H1 (cell line): ENCODE measurements at regions not wholly inside any gene's neighbourhood (a gene's known extent, or its start where the extent isn't known, plus 50 kb on each side); places are given as distances from the start of the nearest gene placed in this dataset.

Experiments used
- CTCF ChIA-PET: fragments of 300-600 bp; sonication (Branson Sonifier 250); formaldehyde crosslinking; loops from one replicate; lab custom pipeline; 2021; ENCODE audit not compliant: partially characterized antibody; lab: Charles Lee
- POLR2A ChIA-PET: fragments of 300-600 bp; sonication (Branson Sonifier 250); formaldehyde crosslinking; loops from one replicate; lab custom pipeline; 2021; ENCODE audit warnings: inconsistent platforms; ENCODE audit not compliant: partially characterized antibody; lab: Charles Lee
- DNase-seq, 2 experiments: peaks; one replicate each; pipeline versions ENCODE4 v3.0.0 to v3.0.0-alpha.2; 2010 to 2022; ENCODE audit warnings: low spot score in 2 of 2, low read depth in 1 of 2, mixed read lengths in 1 of 2
- FAIRE-seq: peaks from 2 replicates; lab custom pipeline; 2011; peaks lifted over from hg19 to GRCh38; lab: Jason Lieb, UNC
- H2AFZ ChIP-seq: 2 replicates; pipeline ENCODE4 v1.8.1; 2012; ENCODE audit warnings: low read length, inconsistent platforms
- H2AK5ac ChIP-seq: 2 replicates; pipeline ENCODE4 v1.6.1; 2013; ENCODE audit warnings: low read depth, low read length
- H2BK120ac ChIP-seq: replicated peaks from 2 replicates; pipeline ENCODE3; 2013; ENCODE audit warnings: low read depth, low read length, inconsistent platforms
- H2BK12ac ChIP-seq: 2 replicates; pipeline ENCODE4 v1.6.1; 2013; ENCODE audit warnings: low read depth, low read length
- H2BK15ac ChIP-seq: 2 replicates; pipeline ENCODE4 v1.6.1; 2013; ENCODE audit warnings: low read length
- H2BK20ac ChIP-seq: 2 replicates; pipeline ENCODE4 v1.6.1; 2013; ENCODE audit warnings: low read length
- H2BK5ac ChIP-seq: 2 replicates; pipeline ENCODE4 v1.6.1; 2013; ENCODE audit warnings: low read depth, low read length
- H3K14ac ChIP-seq: 2 replicates; pipeline ENCODE4 v1.6.1; 2013; ENCODE audit warnings: inconsistent platforms; ENCODE audit not compliant: insufficient read length
- H3K18ac ChIP-seq: 2 replicates; pipeline ENCODE4 v1.6.1; 2013; ENCODE audit warnings: low read length; ENCODE audit errors: extremely low read depth
- H3K23ac ChIP-seq: 2 replicates; pipeline ENCODE4 v1.6.1; 2013; ENCODE audit warnings: inconsistent platforms; ENCODE audit not compliant: insufficient read length
- H3K23me2 ChIP-seq: 2 replicates; pipeline ENCODE4 v1.6.1; 2013; ENCODE audit warnings: low read depth, low read length
- H3K27ac ChIP-seq: 2 replicates; pipeline ENCODE4 v1.6.1; 2011; ENCODE audit warnings: low read depth, low read length, inconsistent platforms
- H3K27me3 ChIP-seq, 4 experiments: replicated peaks in 1 of 4; 1 replicate in 1 of 4; 2 replicates in 3 of 4; pipeline versions ENCODE4 v1.6.1 to v1.8.1; 2011 to 2013; ENCODE audit warnings: low read length in 3 of 4, mild to moderate bottlenecking in 3 of 4, inconsistent platforms in 2 of 4, mixed read lengths in 2 of 4, moderate library complexity in 1 of 4; ENCODE audit not compliant: control insufficient read depth in 3 of 4, insufficient read depth in 3 of 4; ENCODE audit errors: extremely low read depth in 1 of 4
- H3K36me3 ChIP-seq, 4 experiments: 2 replicates each; pipeline versions ENCODE4 v1.6.1 to v1.8.1; 2011 to 2013; ENCODE audit warnings: mild to moderate bottlenecking in 4 of 4, low read length in 3 of 4, moderate library complexity in 2 of 4, control low read depth in 1 of 4, inconsistent platforms in 1 of 4; ENCODE audit not compliant: insufficient read depth in 4 of 4, control insufficient read depth in 2 of 4
- H3K4ac ChIP-seq: replicated peaks from 2 replicates; pipeline ENCODE3; 2013; ENCODE audit warnings: low read length, low read depth, mixed read lengths, inconsistent platforms; ENCODE audit not compliant: insufficient read length
- H3K4me1 ChIP-seq, 4 experiments: replicated peaks in 1 of 4; 1 replicate in 1 of 4; 2 replicates in 3 of 4; pipeline versions ENCODE4 v1.6.1 to v1.8.1; 2011 to 2013; ENCODE audit warnings: low read length in 3 of 4, inconsistent platforms in 2 of 4, mixed read lengths in 1 of 4; ENCODE audit not compliant: insufficient read depth in 4 of 4, control insufficient read depth in 3 of 4
- H3K4me2 ChIP-seq, 2 experiments: 2 replicates each; pipeline versions ENCODE4 v1.6.1 to v1.8.1; 2011 to 2013; ENCODE audit warnings: low read depth in 2 of 2, low read length in 2 of 2, control low read depth in 1 of 2, inconsistent platforms in 1 of 2, mild to moderate bottlenecking in 1 of 2; ENCODE audit not compliant: insufficient read depth in 1 of 2
- H3K4me3 ChIP-seq, 4 experiments: fragments of 200-600, 300-600 bp in 1 of 4; sonication (generic), shearing (Covaris generic), sonication (Bioruptor Twin) in 1 of 4; 2 replicates each; pipeline versions ENCODE4 v1.5.1 to v1.8.1; 2011 to 2016; ENCODE audit warnings: low read length in 4 of 4, low read depth in 3 of 4, control low read depth in 2 of 4, inconsistent platforms in 2 of 4, mild to moderate bottlenecking in 2 of 4, mixed read lengths in 1 of 4, moderate library complexity in 1 of 4; ENCODE audit not compliant: insufficient read depth in 2 of 4; ENCODE audit errors: extremely low read depth in 1 of 4
- H3K56ac ChIP-seq: replicated peaks from 2 replicates; pipeline ENCODE3; 2013; ENCODE audit warnings: low read depth, mild to moderate bottlenecking, mixed read lengths, low read length, inconsistent platforms; ENCODE audit not compliant: insufficient read length
- H3K79me1 ChIP-seq: 2 replicates; pipeline ENCODE4 v1.6.1; 2013; ENCODE audit warnings: low read depth, low read length, control low read depth
- H3K79me2 ChIP-seq, 2 experiments: 2 replicates each; pipeline versions ENCODE4 v1.6.1 to v1.8.1; 2012 to 2013; ENCODE audit warnings: low read length in 2 of 2, mild to moderate bottlenecking in 2 of 2, inconsistent platforms in 1 of 2; ENCODE audit not compliant: insufficient read depth in 2 of 2, control insufficient read depth in 1 of 2
- H3K9ac ChIP-seq, 4 experiments: replicated peaks in 1 of 4; 1 replicate in 1 of 4; 2 replicates in 3 of 4; pipeline versions ENCODE4 v1.6.1 to v1.8.1; 2011 to 2013; ENCODE audit warnings: low read depth in 3 of 4, low read length in 3 of 4, control low read depth in 2 of 4, mild to moderate bottlenecking in 2 of 4, moderate library complexity in 2 of 4, inconsistent platforms in 1 of 4; ENCODE audit errors: extremely low read depth in 1 of 4
- H3K9me3 ChIP-seq, 2 experiments: 2 replicates each; pipeline versions ENCODE4 v1.6.1 to v1.8.1; 2012 to 2013; ENCODE audit warnings: mild to moderate bottlenecking in 2 of 2, moderate library complexity in 2 of 2, control low read depth in 1 of 2, inconsistent platforms in 1 of 2, low read depth in 1 of 2, low read length in 1 of 2, mixed read lengths in 1 of 2; ENCODE audit not compliant: insufficient read depth in 2 of 2
- H4K20me1 ChIP-seq, 2 experiments: replicated peaks in 1 of 2; 2 replicates each; pipeline versions ENCODE3 to v1.8.1; 2011 to 2013; ENCODE audit warnings: inconsistent platforms in 2 of 2, low read length in 2 of 2, mild to moderate bottlenecking in 1 of 2; ENCODE audit not compliant: insufficient read depth in 2 of 2, control insufficient read depth in 1 of 2
- H4K5ac ChIP-seq: 2 replicates; pipeline ENCODE4 v1.6.1; 2013; ENCODE audit warnings: low read length, low read depth, mixed read lengths, inconsistent platforms; ENCODE audit not compliant: insufficient read length
- H4K8ac ChIP-seq: 2 replicates; pipeline ENCODE4 v1.8.0; 2013; ENCODE audit warnings: mild to moderate bottlenecking, moderate library complexity, low read length, inconsistent platforms; ENCODE audit not compliant: insufficient read depth; ENCODE audit errors: extremely low read depth
- H4K91ac ChIP-seq: replicated peaks from 2 replicates; pipeline ENCODE3; 2013; ENCODE audit warnings: low read length, mixed read lengths, inconsistent platforms; ENCODE audit not compliant: insufficient read length
- BACH1 ChIP-seq: IDR thresholded peaks from 2 replicates; pipeline ENCODE4 v1.6.1; 2012; ENCODE audit warnings: low read length, improper control_type of control experiment
- BRCA1 ChIP-seq: IDR thresholded peaks from 2 replicates; pipeline ENCODE4 v1.6.1; 2012; ENCODE audit warnings: low read depth, low read length, improper control_type of control experiment
- CBX5 ChIP-seq: fragments of 300-800, 300-1000 bp; sonication (generic); IDR thresholded peaks from 2 replicates; pipeline ENCODE4 v1.7.1; 2016; ENCODE audit warnings: antibody characterized with exemption, low read length, low read depth
- CEBPB ChIP-seq: IDR thresholded peaks from 2 replicates; pipeline ENCODE4 v1.6.1; 2012; ENCODE audit warnings: low read depth, low read length
- CTBP2 ChIP-seq: IDR thresholded peaks from 2 replicates; pipeline ENCODE4 v1.7.0; 2011; ENCODE audit warnings: borderline replicate concordance, mild to moderate bottlenecking, moderate library complexity, mixed read lengths, low read length; ENCODE audit not compliant: insufficient read depth, insufficient read length
- EZH2 ChIP-seq: fragments of 200-600 bp; sonication (generic); IDR thresholded peaks from 2 replicates; pipeline ENCODE4 v1.7.1; 2012; ENCODE audit warnings: low read depth, mild to moderate bottlenecking, moderate library complexity, low read length, inconsistent platforms; ENCODE audit not compliant: severe bottlenecking
- FOSL1 ChIP-seq: IDR thresholded peaks from 2 replicates; pipeline ENCODE4 v1.6.1; 2011; ENCODE audit warnings: mild to moderate bottlenecking, low read depth, low read length, moderate library complexity; ENCODE audit not compliant: insufficient read depth
- GABPA ChIP-seq: IDR thresholded peaks from 2 replicates; pipeline ENCODE4 v1.6.1; 2011; ENCODE audit warnings: mild to moderate bottlenecking, low read length, moderate library complexity, borderline replicate concordance; ENCODE audit not compliant: insufficient read depth
- JUND ChIP-seq: IDR thresholded peaks from 2 replicates; pipeline ENCODE4 v1.6.1; 2011; ENCODE audit warnings: mild to moderate bottlenecking, improper control_type of control experiment, low read length
- KDM4A ChIP-seq: IDR thresholded peaks from one replicate; pipeline ENCODE4 v1.7.1; 2012; ENCODE audit warnings: low read depth, mild to moderate bottlenecking, moderate library complexity, low read length, inconsistent platforms; ENCODE audit not compliant: severe bottlenecking
- KDM5A ChIP-seq: fragments of 200-600 bp; IDR thresholded peaks from 2 replicates; pipeline ENCODE4 v1.7.1; 2012; ENCODE audit warnings: mild to moderate bottlenecking, low read length, inconsistent platforms, mixed read lengths
- RAD21 ChIP-seq, 2 experiments: IDR thresholded peaks in 1 of 2; conservative IDR thresholded peaks in 1 of 2; 2 replicates each; pipeline ENCODE4 v1.6.1; 2011; ENCODE audit warnings: low read depth in 2 of 2, low read length in 2 of 2, improper control_type of control experiment in 1 of 2, inconsistent platforms in 1 of 2, mild to moderate bottlenecking in 1 of 2, moderate library complexity in 1 of 2
- SUZ12 ChIP-seq: fragments of 200-600 bp; sonication (generic); IDR thresholded peaks from 2 replicates; pipeline ENCODE4 v1.6.1; 2012; ENCODE audit warnings: mild to moderate bottlenecking, inconsistent platforms, low read length, moderate library complexity, mixed read lengths
- WGBS, 2 experiments: shearing (Covaris generic) in 1 of 2; methylation state at CpG; one replicate each; pipeline versions ENCODE4 v1.1.6 to v1.1.7; 2013 to 2015; ENCODE audit warnings: low lambda C conversion rate in 2 of 2, mixed read lengths in 2 of 2, inconsistent platforms in 1 of 2, low coverage in 1 of 2, missing lambda C conversion rate in 1 of 2; ENCODE audit not compliant: insufficient replicate concordance in 2 of 2, insufficient coverage in 1 of 2, insufficient read length in 1 of 2; ENCODE audit errors: extremely low coverage in 1 of 2, missing lambda C conversion rate in 1 of 2; 5-methylcytosine and 5-hydroxymethylcytosine counted together
- TF ChIP-seq, protein P1 (sequence below): IDR thresholded peaks from 2 replicates; pipeline ENCODE4 v1.6.1; 2011; ENCODE audit warnings: low read depth, mild to moderate bottlenecking, low read length; ENCODE audit not compliant: insufficient read depth

DNA sequence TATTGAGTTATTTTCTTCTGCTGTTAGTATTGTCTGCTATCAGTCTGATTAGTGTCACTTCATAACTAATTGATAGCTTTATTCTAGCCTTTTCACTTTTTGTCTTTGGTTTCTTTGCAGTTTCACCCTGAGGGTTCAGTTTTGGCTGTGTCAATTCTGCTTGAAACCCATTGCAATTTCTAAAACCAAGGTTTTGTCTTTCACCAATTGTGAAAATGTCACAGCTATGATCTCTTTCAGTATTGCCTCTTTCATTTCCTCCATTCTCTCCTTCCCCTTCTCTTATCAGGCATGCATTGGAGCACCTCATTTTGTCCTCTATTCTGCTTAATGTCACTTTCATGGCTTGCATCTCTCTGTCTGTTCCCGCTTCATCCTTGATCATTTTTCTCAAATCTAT lies 248.1 kb downstream of the YTHDC2 start:
- Histone ChIP-seq H2AFZ (no peak overlapping the region), H3K9ac (no peak overlapping the region), H3K27ac (no peak overlapping the region), H4K20me1 (no peaks in the 10 kb centered on the region), H3K36me3 (no peaks in the 10 kb centered on the region), H3K14ac (no peak overlapping the region), H3K56ac (no peak overlapping the region), H2BK12ac (no peak overlapping the region), H3K9me3 (peaks cover 5 to 6% of the 10 kb centered on the region in 2 experiments), H2AK5ac (no peak overlapping the region), H3K4me1 (no peaks in the 10 kb centered on the region), H3K18ac (no peak overlapping the region), H3K4me3 (no peak overlapping the region), H4K5ac (no peak overlapping the region), H2BK120ac (no peak overlapping the region), H2BK20ac (no peak overlapping the region), H3K4me2 (no peak overlapping the region), H4K91ac (no peak overlapping the region), H3K79me1 (no peaks in the 10 kb centered on the region), H3K23ac (no peak overlapping the region), H4K8ac (no peak overlapping the region), H2BK15ac (no peak overlapping the region), H2BK5ac (no peak overlapping the region), H3K23me2 (no peaks in the 10 kb centered on the region), H3K4ac (no peak overlapping the region), H3K79me2 (no peaks in the 10 kb centered on the region), H3K27me3 (no peaks in the 10 kb centered on the region)
- ChIA-PET CTCF (interaction anchor here (1.1 to 2.2 kb wide), 5 partner anchors 12 to 155 kb away, joined by 3 to 7 read pairs (median 4); no protein-coding TSS in a partner anchor), POLR2A (no interaction called here)
- no peak for FAIRE-seq
- WGBS, 2 experiments = 100% methylated on average over 1 of the region's 1 CpG; no CpG with 5 or more reads in 1 of the 2 experiments
- DNase-seq = no peak
- TF ChIP-seq EZH2 (no peak), CTBP2 (no peak), JUND (no peak), KDM4A (no peak), KDM5A (no peak), BRCA1 (no peak), SUZ12 (no peak), FOSL1 (no peak), BACH1 (no peak), RAD21 (IDR thresholded peaks at IDR 0.05 in 1 of 2, conservative IDR thresholded peaks at IDR 0.05 in 1 of 2; ENCODE audit: low read depth in 2 of 2, low read length in 2 of 2) (no peak), GABPA (no peak), CBX5 (no peak), CEBPB (no peak)
- TF ChIP-seq, protein P1, sequence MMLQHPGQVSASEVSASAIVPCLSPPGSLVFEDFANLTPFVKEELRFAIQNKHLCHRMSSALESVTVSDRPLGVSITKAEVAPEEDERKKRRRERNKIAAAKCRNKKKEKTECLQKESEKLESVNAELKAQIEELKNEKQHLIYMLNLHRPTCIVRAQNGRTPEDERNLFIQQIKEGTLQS = no peak
